Stimulated activated naive B cell treated with anti-CD40 and anti-IgM and Interleukin-4, amounts not matched to agents 10 μg/mL and 1 μg/mL and 100 μg/mL, for 72 hours (primary cell): ENCODE measurements at regions not wholly inside any gene's neighbourhood (a gene's known extent, or its start where the extent isn't known, plus 50 kb on each side); places are given as distances from the start of the nearest gene placed in this dataset.

Source experiments
- ATAC-seq, 2 donors: fragments of 150-1000 bp; cut with Tn5 transposase; replicated peaks; 2 replicates each; pipeline ENCODE4 v1.10.0; 2021; ENCODE audit warnings: moderate library complexity in 1 of 2
- DNase-seq: peaks from one replicate; pipeline ENCODE4 v3.0.0; 2021
- H3K27ac Mint-ChIP-seq: one replicate; pipeline ENCODE4 v1.8.0; 2022; ENCODE audit warnings: mild to moderate bottlenecking, mixed read lengths
- H3K27me3 Mint-ChIP-seq, 2 donors: one replicate each; pipeline ENCODE4 v1.8.0; 2022; ENCODE audit warnings: mixed read lengths in 2 of 2
- H3K36me3 Mint-ChIP-seq, 2 donors: one replicate each; pipeline ENCODE4 v1.8.0; 2022; ENCODE audit warnings: mixed read lengths in 2 of 2, mild to moderate bottlenecking in 1 of 2
- H3K4me1 Mint-ChIP-seq, 2 donors: one replicate each; pipeline ENCODE4 v1.8.0; 2022; ENCODE audit warnings: mixed read lengths in 2 of 2, mild to moderate bottlenecking in 1 of 2
- H3K4me3 Mint-ChIP-seq, 2 donors: one replicate each; pipeline ENCODE4 v1.8.0; 2022; ENCODE audit warnings: mild to moderate bottlenecking in 2 of 2, mixed read lengths in 2 of 2, moderate library complexity in 1 of 2
- H3K9me3 Mint-ChIP-seq, 2 donors: one replicate each; pipeline ENCODE4 v1.8.0; 2022; ENCODE audit warnings: mixed read lengths in 2 of 2, mild to moderate bottlenecking in 1 of 2

DNA sequence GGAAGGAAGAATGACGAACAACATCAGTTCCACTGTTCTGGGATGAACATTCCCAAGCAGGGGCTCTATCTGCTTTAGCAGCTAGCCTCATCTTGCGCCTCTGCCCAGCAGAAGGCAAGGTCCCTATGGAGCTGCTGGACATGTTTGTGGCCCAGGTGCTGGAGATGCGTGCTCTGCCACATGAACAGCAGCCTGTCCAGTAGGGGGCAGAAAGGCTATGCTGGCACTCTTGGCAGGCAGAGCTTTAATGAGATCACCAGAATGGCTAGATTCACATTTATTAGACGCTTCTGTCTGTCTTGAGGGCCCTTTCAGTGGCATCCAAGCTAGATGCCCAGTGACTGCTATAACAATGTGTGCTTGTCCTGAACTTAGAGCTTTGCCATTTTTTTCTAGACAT, 1826.0 kb downstream of the STIM2 start:
- Mint-ChIP-seq H3K9me3 (peaks cover 0 to 4% of the 10 kb centered on the region in 2 donors), H3K4me1 (no peaks in the 10 kb centered on the region), H3K27me3 (no peaks in the 10 kb centered on the region), H3K4me3 (no peak overlapping the region), H3K36me3 (no peaks in the 10 kb centered on the region), H3K27ac (no peak overlapping the region)
- peak; percentile 57 to 58 for ATAC-seq
- DNase-seq: no peak

- H3K27me3 Mint-ChIP-seq: no peaks in the 10 kb centered on the region
- no peaks in the 10 kb centered on the region for H3K4me1 Mint-ChIP-seq
- ATAC-seq (no peak), DNase-seq (no peak)
- no peak overlapping the region for H3K4me3 Mint-ChIP-seq
- H3K9me3 Mint-ChIP-seq: no peaks in the 10 kb centered on the region
- no peaks in the 10 kb centered on the region for H3K36me3 Mint-ChIP-seq
- no peak overlapping the region for H3K27ac Mint-ChIP-seq
These were observed 1830.2 kb downstream of the STIM2 start for GRCh38 chr4:28690890-28691289.

DNA sequence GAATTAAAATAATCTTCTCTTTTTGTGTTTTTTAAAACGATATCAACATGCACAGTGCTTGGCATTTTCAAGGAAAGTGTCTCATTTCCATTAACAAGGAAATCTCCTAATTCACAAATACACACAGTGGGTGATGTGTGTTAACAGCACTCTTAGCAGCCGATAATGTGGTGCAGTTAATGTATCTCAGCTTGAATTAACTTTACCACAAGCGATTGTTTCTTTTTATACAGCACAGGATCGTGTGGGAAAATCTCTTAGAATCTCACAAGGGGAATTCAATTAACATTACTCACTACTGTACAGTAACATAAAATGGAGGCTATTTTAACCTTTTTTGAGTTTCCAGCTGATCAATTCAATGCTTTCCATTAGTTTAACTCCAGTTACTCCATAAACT, 1841.9 kb downstream of the STIM2 start:
- no peaks in the 10 kb centered on the region for H3K36me3 Mint-ChIP-seq
- H3K4me1 Mint-ChIP-seq: no peaks in the 10 kb centered on the region
- H3K4me3 Mint-ChIP-seq: no peak overlapping the region
- H3K9me3 Mint-ChIP-seq: no peaks in the 10 kb centered on the region
- no peak for DNase-seq
- H3K27me3 Mint-ChIP-seq: no peaks in the 10 kb centered on the region
- H3K27ac Mint-ChIP-seq: no peak overlapping the region
- ATAC-seq: no peak

- ATAC-seq: no peak
- no peaks in the 10 kb centered on the region for H3K27me3 Mint-ChIP-seq
- H3K27ac Mint-ChIP-seq: no peak overlapping the region
- no peak for DNase-seq
- no peaks in the 10 kb centered on the region for H3K36me3 Mint-ChIP-seq
- no peaks in the 10 kb centered on the region for H3K4me1 Mint-ChIP-seq
- H3K4me3 Mint-ChIP-seq: no peak overlapping the region
- no peaks in the 10 kb centered on the region for H3K9me3 Mint-ChIP-seq
These were observed 1849.2 kb downstream of the STIM2 start for GRCh38 chr4:28709891-28710290.

DNA sequence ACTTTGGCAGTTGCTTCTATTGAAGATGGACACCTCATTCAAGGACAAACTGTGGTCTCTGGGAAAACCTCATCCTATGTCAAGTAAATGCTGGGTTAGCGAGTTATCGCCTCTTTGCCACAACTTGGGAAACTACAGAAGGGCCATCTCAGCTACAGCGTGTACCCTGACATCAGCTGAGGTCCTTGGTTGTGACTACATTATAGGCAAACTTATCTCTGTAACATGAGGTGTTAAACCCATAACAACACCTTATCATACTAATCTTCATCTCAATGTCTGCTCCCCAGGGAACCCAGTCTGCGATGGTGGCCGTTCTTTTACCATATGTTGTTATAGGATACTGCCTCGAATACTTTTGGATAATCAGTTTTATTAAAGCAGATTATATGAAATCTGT, 1862.7 kb downstream of the STIM2 start:
- Mint-ChIP-seq H3K27ac (no peak overlapping the region), H3K36me3 (no peaks in the 10 kb centered on the region)

GRCh38 chr4:28724239-28724638, 1863.6 kb downstream of the STIM2 start:
- H3K27me3 Mint-ChIP-seq: no peaks in the 10 kb centered on the region
- H3K9me3 Mint-ChIP-seq: peaks cover 2 to 4% of the 10 kb centered on the region in 2 donors
- H3K4me1 Mint-ChIP-seq: no peaks in the 10 kb centered on the region
- no peak overlapping the region for H3K27ac Mint-ChIP-seq
- no peaks in the 10 kb centered on the region for H3K36me3 Mint-ChIP-seq
- no peak overlapping the region for H3K4me3 Mint-ChIP-seq
- no peak for ATAC-seq
- no peak for DNase-seq

More for the DNA sequence above, 1862.7 kb downstream of the STIM2 start:
- Mint-ChIP-seq H3K9me3 (peaks cover 2 to 4% of the 10 kb centered on the region in 2 donors), H3K27me3 (no peaks in the 10 kb centered on the region), H3K4me1 (no peaks in the 10 kb centered on the region), H3K4me3 (no peak overlapping the region)
- no peak for DNase-seq
- ATAC-seq: no peak

DNA sequence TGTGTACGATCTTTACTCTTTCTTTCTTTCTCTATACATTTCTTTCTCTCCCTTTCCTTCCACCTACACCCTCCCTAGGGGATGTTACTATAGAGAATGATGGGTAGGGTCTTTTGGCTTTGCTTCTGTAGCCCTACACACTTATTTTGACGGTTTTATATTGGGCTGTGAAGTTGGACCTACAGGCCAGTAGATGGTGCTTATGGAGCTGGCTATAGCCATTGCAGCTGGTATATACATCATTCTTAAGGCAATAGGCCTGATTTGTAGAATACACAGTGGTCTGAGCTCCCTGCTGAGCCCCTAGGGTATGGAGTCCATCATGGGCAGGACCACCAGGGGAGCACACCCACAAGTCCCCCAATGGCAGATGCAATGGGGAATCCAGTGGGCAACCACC, 1869.7 kb downstream of the STIM2 start:
- no peaks in the 10 kb centered on the region for H3K27me3 Mint-ChIP-seq
- H3K4me1 Mint-ChIP-seq: no peaks in the 10 kb centered on the region
- no peaks in the 10 kb centered on the region for H3K36me3 Mint-ChIP-seq
- DNase-seq (no peak), ATAC-seq (no peak)
- no peak overlapping the region for H3K4me3 Mint-ChIP-seq
- no peak overlapping the region for H3K27ac Mint-ChIP-seq
- H3K9me3 Mint-ChIP-seq: peaks cover 2 to 3% of the 10 kb centered on the region in 2 donors

DNA sequence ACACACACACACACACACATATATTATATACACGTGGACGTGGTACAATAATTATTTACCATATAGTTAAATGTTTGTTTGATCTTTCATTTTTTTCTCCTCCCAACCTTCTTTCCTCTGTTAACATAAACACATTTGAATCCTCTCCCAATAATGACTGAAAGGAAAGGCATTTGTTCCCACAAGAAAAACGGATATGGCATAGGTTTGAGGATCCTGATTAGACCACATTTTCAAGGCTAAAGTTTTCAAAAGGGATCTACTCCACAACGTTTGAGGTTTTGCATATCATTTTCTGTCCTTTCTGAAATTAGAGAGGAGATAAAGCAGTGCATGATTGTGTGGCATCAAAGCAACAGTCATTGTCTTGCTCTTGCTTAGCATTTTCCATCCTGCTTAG, 1883.4 kb downstream of the STIM2 start:
- no peak for ATAC-seq
- no peak overlapping the region for H3K27ac Mint-ChIP-seq
- H3K27me3 Mint-ChIP-seq: no peaks in the 10 kb centered on the region
- H3K9me3 Mint-ChIP-seq: peaks cover 0 to 5% of the 10 kb centered on the region in 2 donors
- DNase-seq: no peak
- H3K36me3 Mint-ChIP-seq: no peaks in the 10 kb centered on the region
- no peaks in the 10 kb centered on the region for H3K4me1 Mint-ChIP-seq
- H3K4me3 Mint-ChIP-seq: no peak overlapping the region

GRCh38 chr4:28754376-28754775, 1893.7 kb downstream of the STIM2 start:
- DNase-seq: no peak
- H3K9me3 Mint-ChIP-seq: peaks cover under 1% of the 10 kb centered on the region in 2 donors

GRCh38 chr4:28755081-28755480, 1894.4 kb downstream of the STIM2 start:
- no peaks in the 10 kb centered on the region for H3K36me3 Mint-ChIP-seq
- no peak overlapping the region for H3K27ac Mint-ChIP-seq
- DNase-seq (no peak), ATAC-seq (no peak)
- H3K4me1 Mint-ChIP-seq: no peaks in the 10 kb centered on the region
- no peak overlapping the region for H3K4me3 Mint-ChIP-seq
- H3K27me3 Mint-ChIP-seq: no peaks in the 10 kb centered on the region
- peaks cover 3 to 5% of the 10 kb centered on the region in 2 donors for H3K9me3 Mint-ChIP-seq

More at GRCh38 chr4:28754376-28754775, 1893.7 kb downstream of the STIM2 start:
- Mint-ChIP-seq H3K36me3 (no peaks in the 10 kb centered on the region), H3K27me3 (no peaks in the 10 kb centered on the region), H3K4me3 (no peak overlapping the region), H3K4me1 (no peaks in the 10 kb centered on the region), H3K27ac (no peak overlapping the region)
- no peak for ATAC-seq

DNA sequence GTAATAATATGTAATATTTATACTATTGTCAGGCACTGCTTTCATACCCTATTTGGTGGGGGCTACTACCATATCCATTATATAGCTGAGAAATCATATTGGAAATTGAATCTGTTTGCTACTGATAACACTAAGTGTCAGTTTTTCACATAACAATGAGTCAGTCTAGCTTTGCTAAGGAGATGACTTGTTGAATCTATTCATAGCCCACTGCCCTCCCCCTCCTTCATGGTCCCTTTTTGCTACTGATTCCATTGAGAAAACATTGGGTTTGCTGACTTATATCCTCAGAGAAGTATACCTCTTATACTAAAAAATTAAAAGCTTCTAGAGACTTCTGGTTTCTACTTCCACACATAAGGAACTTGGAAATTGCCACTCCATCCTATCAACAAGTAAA, 1898.4 kb downstream of the STIM2 start:
- no peak overlapping the region for H3K27ac Mint-ChIP-seq
- no peak overlapping the region for H3K4me3 Mint-ChIP-seq
- H3K9me3 Mint-ChIP-seq: peaks cover 7 to 11% of the 10 kb centered on the region in 2 donors
- no peaks in the 10 kb centered on the region for H3K4me1 Mint-ChIP-seq
- no peak for DNase-seq
- H3K27me3 Mint-ChIP-seq: no peaks in the 10 kb centered on the region
- no peaks in the 10 kb centered on the region for H3K36me3 Mint-ChIP-seq
- no peak for ATAC-seq

- DNase-seq (no peak), ATAC-seq (no peak)
- H3K4me1 Mint-ChIP-seq: no peaks in the 10 kb centered on the region
- H3K4me3 Mint-ChIP-seq: no peak overlapping the region
- no peaks in the 10 kb centered on the region for H3K27me3 Mint-ChIP-seq
- no peak overlapping the region for H3K27ac Mint-ChIP-seq
- peaks cover 7 to 11% of the 10 kb centered on the region in 2 donors for H3K9me3 Mint-ChIP-seq
- no peaks in the 10 kb centered on the region for H3K36me3 Mint-ChIP-seq
These were observed 1899.4 kb downstream of the STIM2 start for GRCh38 chr4:28760003-28760402.

DNA sequence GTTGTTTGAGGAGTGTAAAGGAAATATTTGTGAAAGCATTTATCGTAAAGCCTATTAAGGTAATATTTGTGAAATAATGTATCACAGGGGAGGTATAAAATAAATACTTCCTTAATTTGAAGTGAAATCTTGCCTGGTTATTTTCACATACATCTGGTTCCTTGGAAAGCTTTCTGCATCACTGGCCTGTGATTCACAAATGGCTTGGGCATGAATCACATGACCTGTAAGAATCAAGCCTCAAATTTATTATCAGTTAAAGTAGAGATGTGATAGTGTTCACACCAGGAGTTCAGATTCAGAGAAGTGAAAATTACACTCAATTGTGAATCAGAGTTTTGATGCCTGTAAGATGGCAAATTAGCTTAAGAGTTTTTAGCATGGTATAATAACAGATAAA, 1911.4 kb downstream of the STIM2 start:
- Mint-ChIP-seq H3K4me1 (no peaks in the 10 kb centered on the region), H3K36me3 (no peaks in the 10 kb centered on the region), H3K4me3 (no peak overlapping the region), H3K27ac (no peak overlapping the region), H3K27me3 (no peaks in the 10 kb centered on the region), H3K9me3 (no peaks in the 10 kb centered on the region)
- DNase-seq (no peak), ATAC-seq (no peak)

DNA sequence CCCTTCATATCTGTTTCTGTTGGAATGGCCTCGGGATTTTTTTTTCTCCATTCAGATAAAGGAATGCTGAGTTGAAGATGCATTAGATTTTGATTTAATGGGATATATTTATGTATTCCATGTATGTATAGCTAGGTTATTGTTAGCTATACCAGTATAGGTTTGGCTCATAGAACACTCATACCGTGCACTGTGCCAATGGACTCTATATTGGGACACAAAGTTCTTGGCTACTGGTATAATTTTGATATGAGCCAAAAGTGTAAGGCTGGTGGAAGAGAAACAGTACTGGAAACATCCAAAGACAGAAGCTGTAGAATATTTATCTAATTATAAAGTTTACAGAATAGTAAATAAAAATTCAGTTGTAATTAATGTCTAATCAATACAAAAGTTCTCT, 1912.1 kb downstream of the STIM2 start:
- no peak for DNase-seq
- no peak overlapping the region for H3K27ac Mint-ChIP-seq
- H3K4me1 Mint-ChIP-seq: no peaks in the 10 kb centered on the region
- H3K4me3 Mint-ChIP-seq: no peak overlapping the region
- H3K36me3 Mint-ChIP-seq: no peaks in the 10 kb centered on the region
- H3K27me3 Mint-ChIP-seq: no peaks in the 10 kb centered on the region
- no peak for ATAC-seq
- H3K9me3 Mint-ChIP-seq: no peaks in the 10 kb centered on the region

DNA sequence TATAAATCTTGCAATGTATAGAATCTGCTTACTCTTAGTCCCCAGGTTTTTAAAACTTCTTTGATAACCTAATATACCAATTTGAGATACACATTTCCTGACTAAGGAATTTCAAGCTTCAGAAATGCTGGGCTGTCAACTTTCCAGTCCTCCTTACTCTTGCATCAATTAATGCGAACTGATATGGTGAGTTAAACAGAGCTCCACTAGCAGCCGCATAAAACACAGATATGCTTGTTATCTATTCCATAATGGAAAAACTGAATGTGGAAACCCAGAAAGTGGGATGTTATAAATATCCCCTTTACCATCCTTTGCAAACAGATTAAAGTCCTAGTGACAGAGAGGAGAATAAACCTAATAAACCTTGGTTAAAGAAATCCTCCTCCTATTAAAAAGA, 1913.7 kb downstream of the STIM2 start:
- H3K4me1 Mint-ChIP-seq: no peaks in the 10 kb centered on the region
- H3K9me3 Mint-ChIP-seq: no peaks in the 10 kb centered on the region
- ATAC-seq: no peak
- no peaks in the 10 kb centered on the region for H3K27me3 Mint-ChIP-seq
- H3K36me3 Mint-ChIP-seq: no peaks in the 10 kb centered on the region
- no peak overlapping the region for H3K4me3 Mint-ChIP-seq
- no peak overlapping the region for H3K27ac Mint-ChIP-seq
- no peak for DNase-seq

DNA sequence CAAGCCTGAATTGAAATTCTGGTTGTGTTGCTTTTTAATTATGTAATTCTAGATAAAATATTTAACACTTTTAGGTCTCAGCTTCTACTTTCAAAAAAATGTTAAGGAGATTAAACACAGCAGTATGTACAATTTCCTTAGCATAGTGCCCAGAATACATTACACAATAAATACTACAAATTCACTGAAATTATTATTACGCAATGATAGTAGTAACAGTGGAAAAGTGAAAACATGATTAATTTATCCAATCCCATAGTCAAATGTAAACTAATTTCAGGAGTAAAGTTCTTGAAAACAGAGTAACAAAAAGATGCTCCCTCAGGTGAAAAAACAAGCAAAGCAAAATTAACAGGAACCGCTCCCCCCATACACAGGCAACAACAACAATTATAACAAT, 1915.4 kb downstream of the STIM2 start:
- ATAC-seq (no peak), DNase-seq (no peak)
- no peaks in the 10 kb centered on the region for H3K27me3 Mint-ChIP-seq
- no peaks in the 10 kb centered on the region for H3K9me3 Mint-ChIP-seq
- no peak overlapping the region for H3K27ac Mint-ChIP-seq
- no peaks in the 10 kb centered on the region for H3K4me1 Mint-ChIP-seq
- no peak overlapping the region for H3K4me3 Mint-ChIP-seq
- H3K36me3 Mint-ChIP-seq: no peaks in the 10 kb centered on the region
